ENCODE measurements at regions not wholly inside any gene's neighbourhood (a gene's known extent, or its start where the extent isn't known, plus 50 kb on each side); places are given as distances from the start of the nearest gene placed in this dataset.
A peak's percentile ranks its signal among the peaks of the same experiment; 100 is the strongest.
"Not testable (repeated sequence)": the region's sequence is repeated elsewhere in the genome, so short reads cannot be mapped to it uniquely, and the experiment has no call there.

- no peak for DNase-seq
Measured at GRCh38 chr3:196147116-196147515, 64.1 kb downstream of the ZDHHC19 start.

GRCh38 chr3:196145468-196146262, 63.8 kb upstream of the TFRC start:
- DNase-seq: peak; percentile 92

GRCh38 chr3:196144383-196145105, 62.7 kb upstream of the TFRC start:
- DNase-seq: peak; percentile 25

GRCh38 chr3:196143708-196144382, 62.0 kb upstream of the TFRC start:
- no peak for DNase-seq

- peak; percentile 34 for DNase-seq
Measured at GRCh38 chr3:196142202-196142956, 60.5 kb upstream of the TFRC start.

- no peak for DNase-seq
Measured at GRCh38 chr3:196141866-196142201, 59.9 kb upstream of the TFRC start.

GRCh38 chr3:196141052-196141865, 59.4 kb upstream of the TFRC start:
- DNase-seq: peak; percentile 56

- no peak for DNase-seq
Measured at GRCh38 chr3:196140224-196140623, 58.3 kb upstream of the TFRC start.

- DNase-seq: no peak
Measured at GRCh38 chr3:196139281-196139680, 57.4 kb upstream of the TFRC start.

- no peak for DNase-seq
Measured at GRCh38 chr3:196138482-196139254, 56.8 kb upstream of the TFRC start.

- not testable (repeated sequence) for DNase-seq
Measured at GRCh38 chr3:196136640-196136989, 54.7 kb upstream of the TFRC start.

- DNase-seq: no peak
Measured at GRCh38 chr3:196135693-196136639, 54.1 kb upstream of the TFRC start.

GRCh38 chr3:196134691-196135090, 52.8 kb upstream of the TFRC start:
- DNase-seq: no peak

GRCh38 chr3:196133869-196134268, 52.0 kb upstream of the TFRC start:
- not testable (repeated sequence) for DNase-seq

- no peak for DNase-seq
Measured at GRCh38 chr3:196131921-196132320, 50.0 kb upstream of the TFRC start.

Measured in inflammatory macrophage treated with lipopolysaccharide for 4 hours (primary cell).